Right lobe of liver (tissue), 6 donors: ENCODE measurements at regions not wholly inside any gene's neighbourhood (a gene's known extent, or its start where the extent isn't known, plus 50 kb on each side); places are given as distances from the start of the nearest gene placed in this dataset.

Experiments
- ATAC-seq, 4 donors: fragments of 200-7000 bp; cut with Tn5 transposase; one replicate each; pipeline ENCODE4 v1.9.1; 2020; ENCODE audit warnings: mild to moderate bottlenecking in 4 of 4, moderate library complexity in 4 of 4
- DNase-seq, 3 donors: peaks; one replicate each; pipeline ENCODE4 v3.0.0-alpha.2; 2020
- H3K27ac ChIP-seq, 3 donors: fragments of 200-600 bp; one replicate each; pipeline ENCODE4 v1.8.0; 2022
- H3K27me3 ChIP-seq, 2 donors: fragments of 200-600 bp; one replicate each; pipeline ENCODE4 v1.8.0; 2022
- H3K36me3 ChIP-seq, 4 donors: fragments of 200-600 bp; sonication (generic) in 1 of 4; one replicate each; pipeline versions ENCODE4 v1.5.1 to v1.8.0; 2017 to 2022; ENCODE audit warnings: control low read depth in 1 of 4
- H3K4me1 ChIP-seq, 4 donors: fragments of 200-600 bp; sonication (generic) in 1 of 4; one replicate each; pipeline versions ENCODE4 v1.5.1 to v1.8.0; 2017 to 2022; ENCODE audit warnings: control low read depth in 1 of 4
- H3K4me3 ChIP-seq, 3 donors: fragments of 200-600 bp; one replicate each; pipeline ENCODE4 v1.8.0; 2022
- H3K9me3 ChIP-seq, 4 donors: fragments of 200-600 bp; sonication (generic) in 1 of 4; one replicate each; pipeline versions ENCODE4 v1.5.1 to v1.8.0; 2017 to 2022; ENCODE audit warnings: control low read depth in 1 of 4
- CTCF ChIP-seq, 4 donors: fragments of 200-600 bp in 3 of 4; fragments of 450-650 bp in 1 of 4; IDR thresholded peaks; one replicate each; pipeline versions ENCODE4 v1.5.1 to v1.8.0; 2016 to 2022; ENCODE audit warnings: antibody characterized with exemption in 4 of 4, mild to moderate bottlenecking in 2 of 4
- POLR2A ChIP-seq: fragments of 450-650 bp; IDR thresholded peaks from one replicate; pipeline ENCODE4 v1.6.1; 2017; ENCODE audit warnings: antibody characterized with exemption, mild to moderate bottlenecking
- WGBS: methylation state at CpG from one replicate; pipeline ENCODE4 v1.1.6; 2018; ENCODE audit warnings: low coverage, low lambda C conversion rate; ENCODE audit not compliant: insufficient coverage; ENCODE audit errors: missing lambda C conversion rate; 5-methylcytosine and 5-hydroxymethylcytosine counted together
- intact Hi-C, 2 donors: fragments of 100-400 bp; cut with DNase I; formaldehyde crosslinking; loops; one replicate each; pipeline versions ENCODE4 v1.11.2 to v1.14.1; 2022
- donor health status: DM: no; HTN: yes; CAD: no.
- donor health status: DM: no; HTN: no; CAD: no.
- donor health status: DM: no; HTN: no; CAD: no.
- donor health status: DM: no; HTN: yes; CAD: no.
- donor health status: DM: no; HTN: yes; CAD: no.

GRCh38 chr11:128374026-128374425, 213.3 kb downstream of the ETS1 start:
- H3K4me3 ChIP-seq, result no peak overlapping the region
- H3K27ac ChIP-seq, result no peak overlapping the region
- no peaks in the 10 kb centered on the region for H3K36me3 ChIP-seq
- H3K4me1 ChIP-seq, result no peaks in the 10 kb centered on the region
- H3K27me3 ChIP-seq, result no peaks in the 10 kb centered on the region
- intact Hi-C loops, result no loop called here
- WGBS, result 61% methylated on average over 3 of the region's 3 CpGs
- no peak for TF ChIP-seq CTCF (IDR thresholded peaks at IDR 0.05)
- TF ChIP-seq POLR2A, result no peak
- no peaks in the 10 kb centered on the region for H3K9me3 ChIP-seq
- ATAC-seq (no peak), DNase-seq (no peak)

- TF ChIP-seq POLR2A (no peak), CTCF (IDR thresholded peaks at IDR 0.05) (no peak)
- DNase-seq (no peak), ATAC-seq (no peak)
- no peaks in the 10 kb centered on the region for H3K9me3 ChIP-seq
- no peaks in the 10 kb centered on the region for H3K4me1 ChIP-seq
- H3K27ac ChIP-seq, result no peak overlapping the region
- no peaks in the 10 kb centered on the region for H3K36me3 ChIP-seq
- WGBS, result 73% methylated on average over 1 of the region's 1 CpG
- no peak overlapping the region for H3K4me3 ChIP-seq
- intact Hi-C loops, result no loop called here
- no peaks in the 10 kb centered on the region for H3K27me3 ChIP-seq
Observed at GRCh38 chr11:128372977-128373376, 214.4 kb downstream of the ETS1 start.

GRCh38 chr11:128367573-128367972, 219.8 kb downstream of the ETS1 start:
- WGBS, result 64% methylated on average over 10 of the region's 10 CpGs
- Histone ChIP-seq H3K9me3 (no peaks in the 10 kb centered on the region), H3K36me3 (no peaks in the 10 kb centered on the region), H3K4me3 (no peak overlapping the region), H3K27ac (no peak overlapping the region), H3K4me1 (no peaks in the 10 kb centered on the region), H3K27me3 (no peaks in the 10 kb centered on the region)
- intact Hi-C loops, result no loop called here
- no peak for ATAC-seq
- TF ChIP-seq POLR2A (no peak), CTCF (IDR thresholded peaks at IDR 0.05) (no peak)
- DNase-seq, result no peak

GRCh38 chr11:128365044-128365443, 222.3 kb downstream of the ETS1 start:
- TF ChIP-seq CTCF (IDR thresholded peaks at IDR 0.05) (no peak), POLR2A (no peak)
- WGBS, result 70% methylated on average over 3 of the region's 3 CpGs

GRCh38 chr11:128361451-128362020, 225.8 kb downstream of the ETS1 start:
- peak in 1 of 3 donors; percentile 19 for DNase-seq
- no peaks in the 10 kb centered on the region for H3K36me3 ChIP-seq
- WGBS, result 64% methylated on average over 4 of the region's 8 CpGs
- H3K27me3 ChIP-seq, result no peaks in the 10 kb centered on the region
- TF ChIP-seq POLR2A (no peak), CTCF (IDR thresholded peaks at IDR 0.05) (no peak)
- H3K4me3 ChIP-seq, result no peak overlapping the region
- no peaks in the 10 kb centered on the region for H3K4me1 ChIP-seq
- intact Hi-C loops, result no loop called here
- H3K27ac ChIP-seq, result no peak overlapping the region
- peak; percentile 35 to 68 (median 54) for ATAC-seq
- no peaks in the 10 kb centered on the region for H3K9me3 ChIP-seq

More at GRCh38 chr11:128365044-128365443, 222.3 kb downstream of the ETS1 start:
- intact Hi-C loops, result no loop called here
- H3K27me3 ChIP-seq, result no peaks in the 10 kb centered on the region
- ATAC-seq (peak in 1 of 4 donors; percentile 14), DNase-seq (no peak)
- no peaks in the 10 kb centered on the region for H3K36me3 ChIP-seq
- no peak overlapping the region for H3K27ac ChIP-seq
- H3K4me1 ChIP-seq, result no peaks in the 10 kb centered on the region
- H3K9me3 ChIP-seq, result no peaks in the 10 kb centered on the region
- H3K4me3 ChIP-seq, result no peak overlapping the region
